Panc1 (cell line): ENCODE measurements at regions not wholly inside any gene's neighbourhood (a gene's known extent, or its start where the extent isn't known, plus 50 kb on each side); places are given as distances from the start of the nearest gene placed in this dataset.

Source experiments
- POLR2AphosphoS5 ChIP-seq: IDR thresholded peaks from 2 replicates; pipeline ENCODE4 v1.6.1; 2012; ENCODE audit warnings: mild to moderate bottlenecking, low read depth, low read length, moderate library complexity
- SIN3A ChIP-seq: IDR thresholded peaks from 2 replicates; pipeline ENCODE4 v1.6.1; 2012; ENCODE audit warnings: low read depth, mild to moderate bottlenecking, low read length, moderate library complexity, borderline replicate concordance; ENCODE audit not compliant: insufficient read depth
- TF ChIP-seq, protein P1 (sequence below): fragments of 450-650 bp; IDR thresholded peaks from 2 replicates; pipeline ENCODE4 v1.5.1; 2017; ENCODE audit warnings: mild to moderate bottlenecking
- TF ChIP-seq, protein P2 (sequence below), 2 experiments: IDR thresholded peaks; 2 replicates each; pipeline ENCODE4 v1.6.1; 2011 to 2012; ENCODE audit warnings: low read depth in 2 of 2, control low read depth in 1 of 2, low read length in 1 of 2, mild to moderate bottlenecking in 1 of 2, moderate library complexity in 1 of 2; ENCODE audit not compliant: insufficient read depth in 1 of 2

GRCh38 chr1:117681901-117682250 is 76.0 kb downstream of the TENT5C start:
- TF ChIP-seq, protein P1, sequence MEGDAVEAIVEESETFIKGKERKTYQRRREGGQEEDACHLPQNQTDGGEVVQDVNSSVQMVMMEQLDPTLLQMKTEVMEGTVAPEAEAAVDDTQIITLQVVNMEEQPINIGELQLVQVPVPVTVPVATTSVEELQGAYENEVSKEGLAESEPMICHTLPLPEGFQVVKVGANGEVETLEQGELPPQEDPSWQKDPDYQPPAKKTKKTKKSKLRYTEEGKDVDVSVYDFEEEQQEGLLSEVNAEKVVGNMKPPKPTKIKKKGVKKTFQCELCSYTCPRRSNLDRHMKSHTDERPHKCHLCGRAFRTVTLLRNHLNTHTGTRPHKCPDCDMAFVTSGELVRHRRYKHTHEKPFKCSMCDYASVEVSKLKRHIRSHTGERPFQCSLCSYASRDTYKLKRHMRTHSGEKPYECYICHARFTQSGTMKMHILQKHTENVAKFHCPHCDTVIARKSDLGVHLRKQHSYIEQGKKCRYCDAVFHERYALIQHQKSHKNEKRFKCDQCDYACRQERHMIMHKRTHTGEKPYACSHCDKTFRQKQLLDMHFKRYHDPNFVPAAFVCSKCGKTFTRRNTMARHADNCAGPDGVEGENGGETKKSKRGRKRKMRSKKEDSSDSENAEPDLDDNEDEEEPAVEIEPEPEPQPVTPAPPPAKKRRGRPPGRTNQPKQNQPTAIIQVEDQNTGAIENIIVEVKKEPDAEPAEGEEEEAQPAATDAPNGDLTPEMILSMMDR = no peak
- TF ChIP-seq POLR2AphosphoS5 (no peak), SIN3A (no peak)
- TF ChIP-seq, protein P2, sequence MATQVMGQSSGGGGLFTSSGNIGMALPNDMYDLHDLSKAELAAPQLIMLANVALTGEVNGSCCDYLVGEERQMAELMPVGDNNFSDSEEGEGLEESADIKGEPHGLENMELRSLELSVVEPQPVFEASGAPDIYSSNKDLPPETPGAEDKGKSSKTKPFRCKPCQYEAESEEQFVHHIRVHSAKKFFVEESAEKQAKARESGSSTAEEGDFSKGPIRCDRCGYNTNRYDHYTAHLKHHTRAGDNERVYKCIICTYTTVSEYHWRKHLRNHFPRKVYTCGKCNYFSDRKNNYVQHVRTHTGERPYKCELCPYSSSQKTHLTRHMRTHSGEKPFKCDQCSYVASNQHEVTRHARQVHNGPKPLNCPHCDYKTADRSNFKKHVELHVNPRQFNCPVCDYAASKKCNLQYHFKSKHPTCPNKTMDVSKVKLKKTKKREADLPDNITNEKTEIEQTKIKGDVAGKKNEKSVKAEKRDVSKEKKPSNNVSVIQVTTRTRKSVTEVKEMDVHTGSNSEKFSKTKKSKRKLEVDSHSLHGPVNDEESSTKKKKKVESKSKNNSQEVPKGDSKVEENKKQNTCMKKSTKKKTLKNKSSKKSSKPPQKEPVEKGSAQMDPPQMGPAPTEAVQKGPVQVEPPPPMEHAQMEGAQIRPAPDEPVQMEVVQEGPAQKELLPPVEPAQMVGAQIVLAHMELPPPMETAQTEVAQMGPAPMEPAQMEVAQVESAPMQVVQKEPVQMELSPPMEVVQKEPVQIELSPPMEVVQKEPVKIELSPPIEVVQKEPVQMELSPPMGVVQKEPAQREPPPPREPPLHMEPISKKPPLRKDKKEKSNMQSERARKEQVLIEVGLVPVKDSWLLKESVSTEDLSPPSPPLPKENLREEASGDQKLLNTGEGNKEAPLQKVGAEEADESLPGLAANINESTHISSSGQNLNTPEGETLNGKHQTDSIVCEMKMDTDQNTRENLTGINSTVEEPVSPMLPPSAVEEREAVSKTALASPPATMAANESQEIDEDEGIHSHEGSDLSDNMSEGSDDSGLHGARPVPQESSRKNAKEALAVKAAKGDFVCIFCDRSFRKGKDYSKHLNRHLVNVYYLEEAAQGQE (IDR thresholded peaks at IDR 0.05; ENCODE audit: insufficient read depth in 1 of 2, low read depth in 2 of 2, low read length in 1 of 2) = no peak
